ENCODE measurements at regions not wholly inside any gene's neighbourhood (a gene's known extent, or its start where the extent isn't known, plus 50 kb on each side); places are given as distances from the start of the nearest gene placed in this dataset.

DNA sequence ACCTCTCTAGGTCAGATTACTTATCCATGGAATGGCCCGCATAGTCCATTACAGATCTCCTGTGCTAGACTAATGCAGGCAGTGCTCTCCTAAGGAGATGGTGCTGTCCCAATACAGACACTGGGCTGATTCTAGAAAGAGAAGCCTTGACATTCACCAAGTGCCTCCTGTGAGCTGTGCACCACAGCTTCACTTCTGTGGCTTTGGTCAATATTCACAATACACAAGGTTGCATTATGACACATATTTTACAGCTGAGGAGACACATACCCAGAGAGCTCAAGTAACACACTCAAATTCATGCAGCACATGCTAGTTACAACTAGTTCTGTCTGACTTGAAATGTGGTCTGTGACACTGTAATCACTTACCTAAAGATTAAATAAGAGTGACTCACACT, 59.4 kb upstream of the LRRC8B start:
- no peaks in the 10 kb centered on the region for H3K79me2 ChIP-seq (ENCODE audit: insufficient read depth, low read length)

GRCh38 chr1:89466307-89466930, 58.2 kb upstream of the LRRC8B start:
- H4K20me1 ChIP-seq (ENCODE audit: insufficient read depth, low read length) = no peaks in the 10 kb centered on the region
- no peak for TF ChIP-seq CTCF (IDR thresholded peaks at IDR 0.05; ENCODE audit: extremely low read depth, low read depth, low read length)
- H3K4me3 ChIP-seq (ENCODE audit: insufficient read depth, low read length) = no peak overlapping the region
- no peak for DNase-seq (ENCODE audit: insufficient read length, low spot score, missing footprints)
- no peak overlapping the region for H2AFZ ChIP-seq (ENCODE audit: low read length)
- no peaks in the 10 kb centered on the region for H3K36me3 ChIP-seq (ENCODE audit: insufficient read depth, low read length)
- no peaks in the 10 kb centered on the region for H3K4me1 ChIP-seq (ENCODE audit: insufficient read depth, low read length)
- H3K27me3 ChIP-seq (ENCODE audit: insufficient read depth, low read length) = peaks cover 8% of the 10 kb centered on the region
- no peak overlapping the region for H3K4me2 ChIP-seq (ENCODE audit: insufficient read depth, low read length)
- no peaks in the 10 kb centered on the region for H3K9me3 ChIP-seq (ENCODE audit: low read depth, low read length)
- no peaks in the 10 kb centered on the region for H3K79me2 ChIP-seq (ENCODE audit: insufficient read depth, low read length)
- H3K27ac ChIP-seq (ENCODE audit: low read depth, low read length) = no peak overlapping the region

More for the DNA sequence above, 59.4 kb upstream of the LRRC8B start:
- H3K4me2 ChIP-seq (ENCODE audit: insufficient read depth, low read length) = no peak overlapping the region
- H3K4me1 ChIP-seq (ENCODE audit: insufficient read depth, low read length) = no peaks in the 10 kb centered on the region
- H3K27ac ChIP-seq (ENCODE audit: low read depth, low read length) = no peak overlapping the region
- peaks cover 8% of the 10 kb centered on the region for H3K27me3 ChIP-seq (ENCODE audit: insufficient read depth, low read length)
- no peak overlapping the region for H2AFZ ChIP-seq (ENCODE audit: low read length)
- TF ChIP-seq CTCF (IDR thresholded peaks at IDR 0.05; ENCODE audit: extremely low read depth, low read depth, low read length) = no peak
- DNase-seq (ENCODE audit: insufficient read length, low spot score, missing footprints) = no peak
- no peak overlapping the region for H3K4me3 ChIP-seq (ENCODE audit: insufficient read depth, low read length)
- no peaks in the 10 kb centered on the region for H3K9me3 ChIP-seq (ENCODE audit: low read depth, low read length)
- no peaks in the 10 kb centered on the region for H3K36me3 ChIP-seq (ENCODE audit: insufficient read depth, low read length)
- H4K20me1 ChIP-seq (ENCODE audit: insufficient read depth, low read length) = no peaks in the 10 kb centered on the region

GRCh38 chr1:89472253-89472652, 52.4 kb upstream of the LRRC8B start:
- Histone ChIP-seq H3K27ac (ENCODE audit: low read depth, low read length) (no peak overlapping the region), H3K27me3 (ENCODE audit: insufficient read depth, low read length) (peaks cover 3% of the 10 kb centered on the region), H3K4me1 (ENCODE audit: insufficient read depth, low read length) (no peaks in the 10 kb centered on the region), H3K4me3 (ENCODE audit: insufficient read depth, low read length) (no peak overlapping the region), H2AFZ (ENCODE audit: low read length) (no peak overlapping the region), H3K4me2 (ENCODE audit: insufficient read depth, low read length) (no peak overlapping the region), H3K9me3 (ENCODE audit: low read depth, low read length) (peaks cover 2% of the 10 kb centered on the region), H3K79me2 (ENCODE audit: insufficient read depth, low read length) (no peaks in the 10 kb centered on the region), H4K20me1 (ENCODE audit: insufficient read depth, low read length) (no peaks in the 10 kb centered on the region), H3K36me3 (ENCODE audit: insufficient read depth, low read length) (no peaks in the 10 kb centered on the region)
- TF ChIP-seq CTCF (IDR thresholded peaks at IDR 0.05; ENCODE audit: extremely low read depth, low read depth, low read length) = no peak
- DNase-seq (ENCODE audit: insufficient read length, low spot score, missing footprints) = no peak

DNA sequence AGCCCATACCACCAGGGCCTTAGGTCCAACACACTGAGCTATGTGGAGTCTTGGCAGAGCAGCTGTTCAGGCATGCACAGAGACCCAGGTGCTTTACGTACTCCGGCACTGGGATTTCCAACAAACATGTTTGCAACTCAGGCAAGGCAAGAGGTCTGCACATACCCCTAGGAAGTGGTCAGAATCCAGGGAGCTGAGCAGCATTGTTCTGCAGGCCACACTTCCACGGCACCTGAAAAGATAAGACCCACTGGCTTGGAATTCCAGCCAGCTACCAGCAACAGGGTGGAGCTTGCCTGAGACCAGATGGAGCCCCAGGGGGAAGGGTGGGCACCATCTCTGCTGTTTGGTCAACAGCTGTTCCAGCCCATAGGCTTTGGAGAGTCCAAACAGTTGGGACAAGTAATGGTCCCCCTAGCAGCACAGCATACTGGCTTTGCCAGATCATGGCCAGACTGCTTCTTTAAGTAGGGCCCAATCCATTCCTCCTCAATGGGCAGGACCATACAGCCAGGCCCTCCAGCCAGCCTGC, 51.7 kb upstream of the LRRC8B start:
- Histone ChIP-seq H3K79me2 (ENCODE audit: insufficient read depth, low read length) (no peaks in the 10 kb centered on the region), H3K9me3 (ENCODE audit: low read depth, low read length) (peaks cover 2% of the 10 kb centered on the region), H3K27ac (ENCODE audit: low read depth, low read length) (no peak overlapping the region), H4K20me1 (ENCODE audit: insufficient read depth, low read length) (no peaks in the 10 kb centered on the region), H3K4me2 (ENCODE audit: insufficient read depth, low read length) (no peak overlapping the region), H3K36me3 (ENCODE audit: insufficient read depth, low read length) (no peaks in the 10 kb centered on the region), H3K4me3 (ENCODE audit: insufficient read depth, low read length) (no peak overlapping the region), H3K4me1 (ENCODE audit: insufficient read depth, low read length) (no peaks in the 10 kb centered on the region), H2AFZ (ENCODE audit: low read length) (no peak overlapping the region), H3K27me3 (ENCODE audit: insufficient read depth, low read length) (peaks cover 3% of the 10 kb centered on the region)
- no peak for TF ChIP-seq CTCF (IDR thresholded peaks at IDR 0.05; ENCODE audit: extremely low read depth, low read depth, low read length)
- DNase-seq (ENCODE audit: insufficient read length, low spot score, missing footprints) = no peak
